ENCODE measurements at regions not wholly inside any gene's neighbourhood (a gene's known extent, or its start where the extent isn't known, plus 50 kb on each side); places are given as distances from the start of the nearest gene placed in this dataset.

- Histone ChIP-seq H3K4me1 (ENCODE audit: insufficient read depth, low read length, poor library complexity, severe bottlenecking) (no peaks in the 10 kb centered on the region), H3K36me3 (ENCODE audit: insufficient read depth, low read length, poor library complexity, severe bottlenecking) (no peaks in the 10 kb centered on the region), H3K9me3 (ENCODE audit: low read depth, low read length, poor library complexity, severe bottlenecking) (peaks cover 10% of the 10 kb centered on the region), H3K27ac (ENCODE audit: low read depth, low read length, poor library complexity, severe bottlenecking) (no peak overlapping the region), H3K27me3 (replicated peaks; ENCODE audit: insufficient read depth, low read depth, low read length, poor library complexity) (no peaks in the 10 kb centered on the region), H3K4me3 (ENCODE audit: low read depth, low read length, poor library complexity, severe bottlenecking) (no peak overlapping the region)
- ChIA-PET POLR2A (ENCODE audit: low non-redundant PET) (no interaction called here), CTCF (no interaction called here)
- intact Hi-C loops (cut with micrococcal nuclease; ENCODE audit: unreplicated experiment), result no loop called here
- DNase-seq (ENCODE audit: low spot score), result no peak
- BruUV-seq (replicated peaks), result no TSS peak
- no peak for TF ChIP-seq CTCF (conservative IDR thresholded peaks at IDR 0.05; ENCODE audit: low read depth, low read length)
- no peak for TF ChIP-seq EZH2 (IDR thresholded peaks at IDR 0.05; ENCODE audit: borderline replicate concordance, low read depth, low read length, poor library complexity, severe bottlenecking)
Measured at GRCh38 chr4:34466411-34466810, 1777.9 kb downstream of the ARAP2 start.

- TF ChIP-seq CTCF (conservative IDR thresholded peaks at IDR 0.05; ENCODE audit: low read depth, low read length), result no peak
- TF ChIP-seq EZH2 (IDR thresholded peaks at IDR 0.05; ENCODE audit: borderline replicate concordance, low read depth, low read length, poor library complexity, severe bottlenecking), result no peak
- POLR2A ChIA-PET (ENCODE audit: low non-redundant PET), result no interaction called here
Measured at GRCh38 chr4:34469516-34469915, 1774.8 kb downstream of the ARAP2 start.

GRCh38 chr4:34485252-34485651 is 1759.1 kb downstream of the ARAP2 start:
- BruUV-seq (replicated peaks), result no TSS peak
- no peak for TF ChIP-seq CTCF (conservative IDR thresholded peaks at IDR 0.05; ENCODE audit: low read depth, low read length)
- no peak for TF ChIP-seq EZH2 (IDR thresholded peaks at IDR 0.05; ENCODE audit: borderline replicate concordance, low read depth, low read length, poor library complexity, severe bottlenecking)
- DNase-seq (ENCODE audit: low spot score), result no peak
- ChIA-PET CTCF (no interaction called here), POLR2A (ENCODE audit: low non-redundant PET) (no interaction called here)
- Histone ChIP-seq H3K27ac (ENCODE audit: low read depth, low read length, poor library complexity, severe bottlenecking) (no peak overlapping the region), H3K36me3 (ENCODE audit: insufficient read depth, low read length, poor library complexity, severe bottlenecking) (no peaks in the 10 kb centered on the region), H3K9me3 (ENCODE audit: low read depth, low read length, poor library complexity, severe bottlenecking) (peaks cover 12% of the 10 kb centered on the region), H3K27me3 (replicated peaks; ENCODE audit: insufficient read depth, low read depth, low read length, poor library complexity) (no peaks in the 10 kb centered on the region), H3K4me3 (ENCODE audit: low read depth, low read length, poor library complexity, severe bottlenecking) (no peak overlapping the region), H3K4me1 (ENCODE audit: insufficient read depth, low read length, poor library complexity, severe bottlenecking) (no peaks in the 10 kb centered on the region)
- intact Hi-C loops (cut with micrococcal nuclease; ENCODE audit: unreplicated experiment), result no loop called here

More at GRCh38 chr4:34469516-34469915, 1774.8 kb downstream of the ARAP2 start:
- H3K4me3 ChIP-seq (ENCODE audit: low read depth, low read length, poor library complexity, severe bottlenecking), result no peak overlapping the region
- intact Hi-C loops (cut with micrococcal nuclease; ENCODE audit: unreplicated experiment), result no loop called here
- no TSS peak for BruUV-seq (replicated peaks)
- no peaks in the 10 kb centered on the region for H3K27me3 ChIP-seq (replicated peaks; ENCODE audit: insufficient read depth, low read depth, low read length, poor library complexity)
- no peak for DNase-seq (ENCODE audit: low spot score)
- no peaks in the 10 kb centered on the region for H3K36me3 ChIP-seq (ENCODE audit: insufficient read depth, low read length, poor library complexity, severe bottlenecking)
- peaks cover 10% of the 10 kb centered on the region for H3K9me3 ChIP-seq (ENCODE audit: low read depth, low read length, poor library complexity, severe bottlenecking)
- CTCF ChIA-PET, result no interaction called here
- no peaks in the 10 kb centered on the region for H3K4me1 ChIP-seq (ENCODE audit: insufficient read depth, low read length, poor library complexity, severe bottlenecking)
- no peak overlapping the region for H3K27ac ChIP-seq (ENCODE audit: low read depth, low read length, poor library complexity, severe bottlenecking)
